ENCODE measurements at regions not wholly inside any gene's neighbourhood (a gene's known extent, or its start where the extent isn't known, plus 50 kb on each side); places are given as distances from the start of the nearest gene placed in this dataset.

- DNase-seq (no peak), ATAC-seq (no peak)
- POLR2A ChIA-PET (ENCODE audit: unreplicated experiment), result no interaction called here
- no peak for TF ChIP-seq CTCF (conservative IDR thresholded peaks at IDR 0.05; ENCODE audit: low read depth, low read length)
- TF ChIP-seq EZH2 (IDR thresholded peaks at IDR 0.05; ENCODE audit: low read length, unreplicated experiment), result no peak
- no peak for TF ChIP-seq EZH2phosphoT487 (IDR thresholded peaks at IDR 0.05; ENCODE audit: borderline replicate concordance, low read length)
- no TSS peak for BruUV-seq (replicated peaks)
- no peak overlapping the region for H3K4me2 ChIP-seq (ENCODE audit: low read length)
- H3K27me3 ChIP-seq (ENCODE audit: low read length), result no peaks in the 10 kb centered on the region
- CTCF ChIA-PET, result no interaction called here
- no peaks in the 10 kb centered on the region for H3K9me3 ChIP-seq (ENCODE audit: low read length)
- peaks cover 9% of the 10 kb centered on the region; the same call in 1 of the 2 replicates for H3K36me3 ChIP-seq (ENCODE audit: low read depth, low read length)
- H3K9ac ChIP-seq (ENCODE audit: low read length), result no peak overlapping the region
- intact Hi-C loops (cut with micrococcal nuclease), result no loop called here
- peaks cover 98% of the 10 kb centered on the region for H3K79me2 ChIP-seq (ENCODE audit: low read length)
- H3K4me3 ChIP-seq (ENCODE audit: low read length), result no peak overlapping the region
- no peaks in the 10 kb centered on the region for H3F3A ChIP-seq (ENCODE audit: low read length, unreplicated experiment)
- H3K9me2 ChIP-seq (replicated peaks; ENCODE audit: low read length), result no peaks in the 10 kb centered on the region
- no peak overlapping the region for H2AFZ ChIP-seq (ENCODE audit: low read length)
- peaks cover 13% of the 10 kb centered on the region for H3K4me1 ChIP-seq (ENCODE audit: insufficient read depth, low read length)
- H4K20me1 ChIP-seq (ENCODE audit: low read length), result peaks cover 96% of the 10 kb centered on the region
- no peak overlapping the region for H3K27ac ChIP-seq (ENCODE audit: low read length)
Measured at GRCh38 chr17:72575542-72576233, 454.9 kb downstream of the SOX9 start.

- ChIA-PET CTCF (no interaction called here), POLR2A (ENCODE audit: unreplicated experiment) (no interaction called here)
- no TSS peak for BruUV-seq (replicated peaks)
- Histone ChIP-seq H3K27me3 (ENCODE audit: low read length) (no peaks in the 10 kb centered on the region), H3F3A (ENCODE audit: low read length, unreplicated experiment) (no peaks in the 10 kb centered on the region), H3K9me2 (replicated peaks; ENCODE audit: low read length) (no peaks in the 10 kb centered on the region), H4K20me1 (ENCODE audit: low read length) (peaks cover 98% of the 10 kb centered on the region), H3K27ac (ENCODE audit: low read length) (no peak overlapping the region), H3K4me2 (ENCODE audit: low read length) (no peak overlapping the region), H3K9me3 (ENCODE audit: low read length) (no peaks in the 10 kb centered on the region), H2AFZ (ENCODE audit: low read length) (no peak overlapping the region), H3K4me1 (ENCODE audit: insufficient read depth, low read length) (peaks cover 20% of the 10 kb centered on the region), H3K36me3 (ENCODE audit: low read depth, low read length) (peaks cover 9% of the 10 kb centered on the region; the same call in 1 of the 2 replicates), H3K9ac (ENCODE audit: low read length) (no peak overlapping the region), H3K4me3 (ENCODE audit: low read length) (no peak overlapping the region), H3K79me2 (ENCODE audit: low read length) (peaks cover 99% of the 10 kb centered on the region)
- no peak for TF ChIP-seq EZH2phosphoT487 (IDR thresholded peaks at IDR 0.05; ENCODE audit: borderline replicate concordance, low read length)
- no peak for TF ChIP-seq EZH2 (IDR thresholded peaks at IDR 0.05; ENCODE audit: low read length, unreplicated experiment)
- TF ChIP-seq CTCF (conservative IDR thresholded peaks at IDR 0.05; ENCODE audit: low read depth, low read length), result no peak
- intact Hi-C loops (cut with micrococcal nuclease), result no loop called here
- DNase-seq (no peak), ATAC-seq (no peak)
Measured at GRCh38 chr17:72576289-72576759, 455.5 kb downstream of the SOX9 start.

- H3K4me2 ChIP-seq (ENCODE audit: low read length), result no peak overlapping the region
- H3F3A ChIP-seq (ENCODE audit: low read length, unreplicated experiment), result no peaks in the 10 kb centered on the region
- H3K4me3 ChIP-seq (ENCODE audit: low read length), result no peak overlapping the region
- no peak overlapping the region for H3K9ac ChIP-seq (ENCODE audit: low read length)
- H3K9me3 ChIP-seq (ENCODE audit: low read length), result no peaks in the 10 kb centered on the region
- peaks cover 99% of the 10 kb centered on the region for H3K79me2 ChIP-seq (ENCODE audit: low read length)
- DNase-seq, result no peak
- H3K27me3 ChIP-seq (ENCODE audit: low read length), result no peaks in the 10 kb centered on the region
- intact Hi-C loops (cut with micrococcal nuclease), result no loop called here
- peaks cover 95% of the 10 kb centered on the region for H4K20me1 ChIP-seq (ENCODE audit: low read length)
- CTCF ChIA-PET, result interaction anchor here (2.1 kb wide), 1 partner anchor 18 kb away, joined by 11 read pairs; no protein-coding TSS in a partner anchor
- no peak overlapping the region for H2AFZ ChIP-seq (ENCODE audit: low read length)
- H3K36me3 ChIP-seq (ENCODE audit: low read depth, low read length), result peaks cover 22% of the 10 kb centered on the region
- no peaks in the 10 kb centered on the region for H3K9me2 ChIP-seq (replicated peaks; ENCODE audit: low read length)
- ATAC-seq, result no peak
- POLR2A ChIA-PET (ENCODE audit: unreplicated experiment), result no interaction called here
- no peak for TF ChIP-seq EZH2 (IDR thresholded peaks at IDR 0.05; ENCODE audit: low read length, unreplicated experiment)
- no peak for TF ChIP-seq EZH2phosphoT487 (IDR thresholded peaks at IDR 0.05; ENCODE audit: borderline replicate concordance, low read length)
- TF ChIP-seq CTCF (conservative IDR thresholded peaks at IDR 0.05; ENCODE audit: low read depth, low read length), result no peak
- no TSS peak for BruUV-seq (replicated peaks)
- H3K27ac ChIP-seq (ENCODE audit: low read length), result no peak overlapping the region
- H3K4me1 ChIP-seq (ENCODE audit: insufficient read depth, low read length), result peaks cover 22% of the 10 kb centered on the region
Measured at GRCh38 chr17:72578817-72579470, 458.1 kb downstream of the SOX9 start.

Data from PC-3 (cell line).